Suprapubic skin (tissue), 3 donors: ENCODE measurements at regions not wholly inside any gene's neighbourhood (a gene's known extent, or its start where the extent isn't known, plus 50 kb on each side); places are given as distances from the start of the nearest gene placed in this dataset.

Experiments
- EP300 ChIP-seq: sonication (generic); formaldehyde crosslinking; IDR thresholded peaks from one replicate; pipeline ENCODE4 v1.6.1; 2017; ENCODE audit warnings: antibody characterized with exemption
- POLR2A ChIP-seq, 2 donors: fragments of 450-650 bp; IDR thresholded peaks; one replicate each; pipeline ENCODE4 v1.6.1; 2017; ENCODE audit warnings: antibody characterized with exemption in 2 of 2, mild to moderate bottlenecking in 2 of 2, moderate library complexity in 2 of 2
- TF ChIP-seq, protein P1 (sequence below), 2 donors: fragments of 200-600 bp in 1 of 2; fragments of 450-650 bp in 1 of 2; sonication (generic) in 1 of 2; IDR thresholded peaks; one replicate each; pipeline ENCODE4 v1.5.1; 2016 to 2019; ENCODE audit warnings: antibody characterized with exemption in 2 of 2, mild to moderate bottlenecking in 1 of 2, moderate library complexity in 1 of 2

DNA sequence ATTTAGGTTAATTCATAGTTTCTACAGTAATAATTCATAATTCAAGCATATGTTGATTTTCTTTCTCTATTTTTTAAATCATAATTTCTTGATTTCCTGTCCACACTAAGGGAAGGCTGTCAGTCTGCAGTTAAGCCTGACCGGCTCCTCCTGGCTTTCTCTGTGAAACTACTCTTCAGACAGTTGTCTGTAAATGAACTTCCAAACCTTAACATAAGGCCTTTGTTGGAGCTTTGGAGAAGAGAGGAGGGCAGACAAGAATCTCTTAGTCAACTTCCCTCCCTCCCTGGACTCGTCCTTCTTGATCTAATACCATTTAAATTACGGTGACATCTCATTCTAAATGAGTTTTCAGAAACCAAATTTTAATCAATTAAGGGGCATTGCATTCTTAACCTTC is 404.1 kb upstream of the ST6GAL2 start:
- TF ChIP-seq, protein P1, sequence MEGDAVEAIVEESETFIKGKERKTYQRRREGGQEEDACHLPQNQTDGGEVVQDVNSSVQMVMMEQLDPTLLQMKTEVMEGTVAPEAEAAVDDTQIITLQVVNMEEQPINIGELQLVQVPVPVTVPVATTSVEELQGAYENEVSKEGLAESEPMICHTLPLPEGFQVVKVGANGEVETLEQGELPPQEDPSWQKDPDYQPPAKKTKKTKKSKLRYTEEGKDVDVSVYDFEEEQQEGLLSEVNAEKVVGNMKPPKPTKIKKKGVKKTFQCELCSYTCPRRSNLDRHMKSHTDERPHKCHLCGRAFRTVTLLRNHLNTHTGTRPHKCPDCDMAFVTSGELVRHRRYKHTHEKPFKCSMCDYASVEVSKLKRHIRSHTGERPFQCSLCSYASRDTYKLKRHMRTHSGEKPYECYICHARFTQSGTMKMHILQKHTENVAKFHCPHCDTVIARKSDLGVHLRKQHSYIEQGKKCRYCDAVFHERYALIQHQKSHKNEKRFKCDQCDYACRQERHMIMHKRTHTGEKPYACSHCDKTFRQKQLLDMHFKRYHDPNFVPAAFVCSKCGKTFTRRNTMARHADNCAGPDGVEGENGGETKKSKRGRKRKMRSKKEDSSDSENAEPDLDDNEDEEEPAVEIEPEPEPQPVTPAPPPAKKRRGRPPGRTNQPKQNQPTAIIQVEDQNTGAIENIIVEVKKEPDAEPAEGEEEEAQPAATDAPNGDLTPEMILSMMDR (IDR thresholded peaks at IDR 0.05), result no peak
- TF ChIP-seq POLR2A (IDR thresholded peaks at IDR 0.05), result no peak
- TF ChIP-seq EP300, result no peak
